ENCODE measurements at regions not wholly inside any gene's neighbourhood (a gene's known extent, or its start where the extent isn't known, plus 50 kb on each side); places are given as distances from the start of the nearest gene placed in this dataset.

DNA sequence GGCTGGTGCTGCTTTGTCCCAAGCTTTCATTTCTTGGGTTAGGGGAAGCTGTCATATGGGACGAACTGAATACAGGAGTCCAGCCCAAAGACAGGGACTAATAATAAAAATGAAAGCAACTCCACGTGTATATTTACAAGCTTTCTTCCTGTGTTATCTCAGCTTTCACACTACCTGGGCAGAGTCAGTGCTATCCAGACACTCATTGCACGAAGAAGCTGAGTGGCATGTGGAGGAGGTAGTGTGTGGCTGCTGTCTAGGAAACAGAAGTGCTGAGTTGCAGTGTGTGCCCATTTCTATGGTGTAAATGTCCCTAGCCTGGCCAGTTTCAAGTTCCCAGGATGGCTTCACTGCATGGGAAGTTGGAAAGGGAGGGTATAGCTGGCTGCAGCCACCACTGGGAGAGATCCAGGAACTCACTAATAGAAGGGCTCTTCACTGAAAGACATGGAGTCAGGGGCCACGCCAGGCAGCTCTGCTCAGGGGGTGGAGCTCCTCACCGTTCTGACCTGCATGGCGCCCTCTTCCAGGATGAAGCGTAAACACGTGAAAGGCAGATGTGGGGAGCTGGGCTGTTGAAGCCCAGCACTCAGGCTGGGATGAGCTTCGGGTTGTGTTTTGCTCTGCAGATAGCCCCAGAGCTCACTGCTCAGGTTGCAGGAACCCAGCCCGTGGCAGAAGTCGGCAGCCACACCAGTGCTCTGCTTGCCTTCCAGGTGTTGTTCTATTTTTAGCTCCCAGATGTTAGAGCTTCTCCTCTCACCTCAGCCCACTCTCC is 116.9 kb downstream of the IRX2 start:
- Mint-ChIP-seq H3K9me3 (peaks cover 0 to 3% (median 0%) of the 10 kb centered on the region in 8 donors), H3K4me3 (no peak overlapping the region), H3K27me3 (no peaks in the 10 kb centered on the region), H3K4me1 (no peaks in the 10 kb centered on the region), H3K27ac (no peak overlapping the region), H3K36me3 (no peaks in the 10 kb centered on the region)
- no peak overlapping the region for H3K27ac ChIP-seq (ENCODE audit: low read depth, low read length)
- no peaks in the 10 kb centered on the region for H3K4me1 ChIP-seq (ENCODE audit: insufficient read depth, low read length)
- CTCF ChIA-PET (ENCODE audit: partially characterized antibody): no interaction called here
- H3K36me3 ChIP-seq (ENCODE audit: insufficient read depth, low read length): no peaks in the 10 kb centered on the region
- no peaks in the 10 kb centered on the region for H3K27me3 ChIP-seq (ENCODE audit: insufficient read depth, low read length)
- POLR2A ChIA-PET (ENCODE audit: partially characterized antibody): no interaction called here
- no peaks in the 10 kb centered on the region for H3K9me3 ChIP-seq (ENCODE audit: control insufficient read depth in 1 of 2, low read length in 2 of 2)
- intact Hi-C loops (cut with micrococcal nuclease): no loop called here
- no peak for DNase-seq
- no peak overlapping the region for H3K4me3 ChIP-seq (ENCODE audit: low read length in 2 of 2)

DNA sequence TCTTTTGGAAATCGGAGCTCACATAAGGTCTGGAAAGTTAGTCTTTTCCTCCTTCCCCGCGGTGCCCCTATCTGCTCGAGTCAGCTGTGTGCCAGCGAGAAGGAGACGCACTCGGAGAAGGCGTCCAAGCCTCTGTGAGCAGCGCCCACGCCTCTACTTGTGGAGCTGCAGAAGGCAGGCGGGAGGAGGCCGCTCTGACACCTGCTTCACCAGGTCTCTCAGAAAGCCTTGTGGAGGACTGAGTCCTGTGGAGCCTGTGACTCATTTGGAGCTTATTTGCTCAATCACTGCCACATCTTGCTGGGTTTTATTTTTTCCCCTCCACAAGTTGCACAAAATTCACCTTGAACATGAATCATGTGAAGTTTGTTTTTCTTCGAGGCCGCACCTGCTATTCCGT is 117.5 kb downstream of the IRX2 start:
- DNase-seq: no peak
- ChIA-PET POLR2A (ENCODE audit: partially characterized antibody) (no interaction called here), CTCF (ENCODE audit: partially characterized antibody) (no interaction called here)
- Histone ChIP-seq H3K27me3 (ENCODE audit: insufficient read depth, low read length) (no peaks in the 10 kb centered on the region), H3K4me3 (ENCODE audit: low read length in 2 of 2) (no peak overlapping the region), H3K9me3 (ENCODE audit: control insufficient read depth in 1 of 2, low read length in 2 of 2) (no peaks in the 10 kb centered on the region), H3K36me3 (ENCODE audit: insufficient read depth, low read length) (no peaks in the 10 kb centered on the region), H3K27ac (ENCODE audit: low read depth, low read length) (no peak overlapping the region), H3K4me1 (ENCODE audit: insufficient read depth, low read length) (no peaks in the 10 kb centered on the region)
- no peaks in the 10 kb centered on the region for H3K36me3 Mint-ChIP-seq
- H3K4me1 Mint-ChIP-seq: no peaks in the 10 kb centered on the region
- peaks cover 0 to 3% (median 0%) of the 10 kb centered on the region in 8 donors for H3K9me3 Mint-ChIP-seq
- intact Hi-C loops (cut with micrococcal nuclease): no loop called here
- H3K27ac Mint-ChIP-seq: no peak overlapping the region
- H3K27me3 Mint-ChIP-seq: no peaks in the 10 kb centered on the region
- no peak overlapping the region for H3K4me3 Mint-ChIP-seq

DNA sequence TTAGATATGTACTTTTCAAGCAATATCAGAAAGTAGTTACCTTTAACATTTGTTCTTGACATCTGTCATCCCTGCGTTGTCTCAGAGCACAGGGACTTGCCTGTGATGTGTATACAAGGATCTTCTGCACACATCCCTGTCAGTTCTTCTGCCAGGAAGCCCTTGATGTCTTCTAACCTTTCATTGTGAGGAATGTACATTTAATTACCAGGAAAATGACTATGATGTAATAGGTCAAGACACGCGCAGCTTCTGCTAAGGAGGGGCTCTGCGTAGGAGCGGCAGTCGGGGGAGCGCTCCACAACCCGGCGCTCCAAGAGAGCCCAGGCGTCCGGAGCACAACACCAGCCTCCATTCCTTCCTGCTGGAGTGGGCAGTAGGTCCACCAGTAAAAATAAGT is 119.7 kb downstream of the IRX2 start:
- Mint-ChIP-seq H3K9me3 (peaks cover 0 to 7% (median 2%) of the 10 kb centered on the region in 8 donors), H3K27ac (no peak overlapping the region), H3K27me3 (no peaks in the 10 kb centered on the region), H3K36me3 (no peaks in the 10 kb centered on the region), H3K4me1 (no peaks in the 10 kb centered on the region), H3K4me3 (no peak overlapping the region)
- H3K4me1 ChIP-seq (ENCODE audit: insufficient read depth, low read length): no peaks in the 10 kb centered on the region
- no peaks in the 10 kb centered on the region for H3K36me3 ChIP-seq (ENCODE audit: insufficient read depth, low read length)
- no peaks in the 10 kb centered on the region for H3K27me3 ChIP-seq (ENCODE audit: insufficient read depth, low read length)
- CTCF ChIA-PET (ENCODE audit: partially characterized antibody): no interaction called here
- intact Hi-C loops (cut with micrococcal nuclease): no loop called here
- no peak overlapping the region for H3K4me3 ChIP-seq (ENCODE audit: low read length in 2 of 2)
- no peak for DNase-seq
- no peak overlapping the region for H3K27ac ChIP-seq (ENCODE audit: low read depth, low read length)
- no peaks in the 10 kb centered on the region for H3K9me3 ChIP-seq (ENCODE audit: control insufficient read depth in 1 of 2, low read length in 2 of 2)
- POLR2A ChIA-PET (ENCODE audit: partially characterized antibody): no interaction called here

DNA sequence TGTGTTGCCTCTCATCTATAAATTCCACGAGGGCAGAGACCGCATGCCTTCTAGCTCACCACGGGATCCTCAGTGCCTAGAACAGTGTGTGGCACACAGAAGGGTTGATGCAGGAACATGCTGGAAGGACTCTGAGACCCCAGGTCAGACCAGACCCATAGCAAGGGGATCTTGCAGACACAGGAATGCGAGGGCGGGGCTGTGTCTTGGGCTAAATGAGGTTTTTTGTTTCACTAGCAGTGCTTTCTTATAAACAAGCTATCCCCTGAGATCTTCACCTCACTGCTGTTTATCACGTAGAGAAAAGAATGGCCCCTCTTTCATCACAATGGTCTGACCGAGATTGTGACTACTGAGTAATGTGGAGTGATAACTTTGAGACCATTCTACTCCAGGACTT is 122.4 kb downstream of the IRX2 start:
- POLR2A ChIA-PET (ENCODE audit: partially characterized antibody): no interaction called here
- Histone ChIP-seq H3K27me3 (ENCODE audit: insufficient read depth, low read length) (no peaks in the 10 kb centered on the region), H3K36me3 (ENCODE audit: insufficient read depth, low read length) (no peaks in the 10 kb centered on the region), H3K4me3 (ENCODE audit: low read length in 2 of 2) (no peak overlapping the region), H3K9me3 (ENCODE audit: control insufficient read depth in 1 of 2, low read length in 2 of 2) (no peaks in the 10 kb centered on the region), H3K27ac (ENCODE audit: low read depth, low read length) (no peak overlapping the region), H3K4me1 (ENCODE audit: insufficient read depth, low read length) (no peaks in the 10 kb centered on the region)
- no peak overlapping the region for H3K27ac Mint-ChIP-seq
- intact Hi-C loops (cut with micrococcal nuclease): no loop called here
- CTCF ChIA-PET (ENCODE audit: partially characterized antibody): no interaction called here
- H3K27me3 Mint-ChIP-seq: no peaks in the 10 kb centered on the region
- DNase-seq: no peak
- H3K4me3 Mint-ChIP-seq: no peak overlapping the region
- peaks cover 0 to 7% (median 2%) of the 10 kb centered on the region in 8 donors for H3K9me3 Mint-ChIP-seq
- no peaks in the 10 kb centered on the region for H3K36me3 Mint-ChIP-seq
- no peaks in the 10 kb centered on the region for H3K4me1 Mint-ChIP-seq

DNA sequence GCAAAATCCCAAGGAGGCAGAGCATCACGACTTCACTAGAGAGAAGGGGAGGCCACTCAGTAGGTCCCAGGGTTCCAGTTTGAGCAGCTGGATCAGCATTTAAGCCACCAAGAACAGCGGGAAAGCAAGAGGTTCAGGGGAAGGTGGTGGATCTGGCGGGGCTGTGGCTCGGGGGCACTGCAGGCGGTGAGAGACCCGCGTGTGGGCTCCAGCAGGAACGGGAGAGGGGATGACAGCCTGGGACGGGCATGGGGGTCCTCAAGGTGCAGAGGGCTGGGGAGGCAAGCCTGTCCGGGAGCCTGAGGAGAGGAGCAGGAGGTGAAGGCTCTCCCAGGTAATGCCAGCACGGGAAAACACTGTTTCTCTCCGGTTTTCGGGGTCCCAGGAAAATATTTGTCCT is 123.6 kb downstream of the IRX2 start:
- no peaks in the 10 kb centered on the region for H3K4me1 ChIP-seq (ENCODE audit: insufficient read depth, low read length)
- H3K27ac ChIP-seq (ENCODE audit: low read depth, low read length): no peak overlapping the region
- no peaks in the 10 kb centered on the region for H3K4me1 Mint-ChIP-seq
- intact Hi-C loops (cut with micrococcal nuclease): no loop called here
- H3K4me3 ChIP-seq (ENCODE audit: low read length in 2 of 2): no peak overlapping the region
- no peak overlapping the region for H3K4me3 Mint-ChIP-seq
- no peak overlapping the region for H3K27ac Mint-ChIP-seq
- H3K27me3 ChIP-seq (ENCODE audit: insufficient read depth, low read length): no peaks in the 10 kb centered on the region
- H3K36me3 Mint-ChIP-seq: no peaks in the 10 kb centered on the region
- POLR2A ChIA-PET (ENCODE audit: partially characterized antibody): no interaction called here
- no peaks in the 10 kb centered on the region for H3K27me3 Mint-ChIP-seq
- CTCF ChIA-PET (ENCODE audit: partially characterized antibody): no interaction called here
- peaks cover 0 to 7% (median 2%) of the 10 kb centered on the region in 8 donors for H3K9me3 Mint-ChIP-seq
- no peaks in the 10 kb centered on the region for H3K36me3 ChIP-seq (ENCODE audit: insufficient read depth, low read length)
- no peak for DNase-seq
- H3K9me3 ChIP-seq (ENCODE audit: control insufficient read depth in 1 of 2, low read length in 2 of 2): no peaks in the 10 kb centered on the region

DNA sequence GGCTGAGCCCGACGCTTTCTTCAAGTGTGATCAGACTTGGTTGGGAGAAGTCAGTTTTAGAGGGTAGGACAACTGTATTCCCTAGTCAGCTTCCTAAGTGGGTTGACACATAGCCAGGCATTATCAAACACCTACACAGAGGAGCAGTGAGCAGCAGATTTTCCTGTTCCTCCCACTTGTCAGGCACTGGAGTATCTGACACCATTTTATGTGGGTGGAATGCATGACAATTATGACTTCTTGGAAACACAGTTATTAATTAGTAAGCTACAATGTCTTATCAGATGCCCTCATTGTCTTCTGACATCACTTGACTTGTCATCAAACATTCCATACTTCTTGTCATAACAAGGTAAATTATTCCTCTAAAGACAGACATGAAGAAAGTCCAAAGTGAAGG is 124.9 kb downstream of the IRX2 start:
- no peaks in the 10 kb centered on the region for H3K4me1 Mint-ChIP-seq
- POLR2A ChIA-PET (ENCODE audit: partially characterized antibody): no interaction called here
- intact Hi-C loops (cut with micrococcal nuclease): no loop called here

DNA sequence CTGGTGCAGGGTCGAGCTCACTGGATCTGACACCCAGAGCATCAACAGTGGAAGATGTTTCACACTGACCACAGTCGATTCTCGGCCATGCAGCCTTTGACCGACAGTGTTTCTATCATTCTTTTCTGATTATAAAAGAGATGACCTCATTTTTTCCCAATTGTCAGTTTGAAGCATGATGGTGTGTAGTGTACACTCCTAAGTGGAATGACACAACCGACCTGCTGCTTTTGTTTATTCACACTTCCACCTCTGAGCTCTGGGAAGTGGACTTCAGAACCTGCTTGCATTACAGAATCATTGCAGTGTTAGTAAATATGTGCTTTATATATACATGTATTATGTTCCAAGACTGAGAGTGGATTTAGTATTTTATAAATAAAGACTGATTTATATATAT is 128.6 kb downstream of the IRX2 start:
- H3K36me3 Mint-ChIP-seq: no peaks in the 10 kb centered on the region
- Histone ChIP-seq H3K9me3 (ENCODE audit: control insufficient read depth in 1 of 2, low read length in 2 of 2) (no peaks in the 10 kb centered on the region), H3K36me3 (ENCODE audit: insufficient read depth, low read length) (no peaks in the 10 kb centered on the region), H3K4me3 (ENCODE audit: low read length in 2 of 2) (no peak overlapping the region), H3K27ac (ENCODE audit: low read depth, low read length) (no peak overlapping the region), H3K4me1 (ENCODE audit: insufficient read depth, low read length) (no peaks in the 10 kb centered on the region), H3K27me3 (ENCODE audit: insufficient read depth, low read length) (no peaks in the 10 kb centered on the region)
- no peaks in the 10 kb centered on the region for H3K27me3 Mint-ChIP-seq
- no peak overlapping the region for H3K27ac Mint-ChIP-seq
- H3K4me1 Mint-ChIP-seq: no peaks in the 10 kb centered on the region
- H3K4me3 Mint-ChIP-seq: no peak overlapping the region
- DNase-seq: no peak
- H3K9me3 Mint-ChIP-seq: peaks cover 0 to 7% (median 1%) of the 10 kb centered on the region in 8 donors
- intact Hi-C loops (cut with micrococcal nuclease): no loop called here
- ChIA-PET POLR2A (ENCODE audit: partially characterized antibody) (no interaction called here), CTCF (ENCODE audit: partially characterized antibody) (no interaction called here)

More for the DNA sequence above, 124.9 kb downstream of the IRX2 start:
- no peak overlapping the region for H3K27ac ChIP-seq (ENCODE audit: low read depth, low read length)
- no peaks in the 10 kb centered on the region for H3K36me3 ChIP-seq (ENCODE audit: insufficient read depth, low read length)
- H3K9me3 Mint-ChIP-seq: peaks cover 0 to 7% (median 2%) of the 10 kb centered on the region in 8 donors
- no peaks in the 10 kb centered on the region for H3K9me3 ChIP-seq (ENCODE audit: control insufficient read depth in 1 of 2, low read length in 2 of 2)
- no peaks in the 10 kb centered on the region for H3K27me3 Mint-ChIP-seq
- CTCF ChIA-PET (ENCODE audit: partially characterized antibody): no interaction called here
- DNase-seq: no peak
- H3K27me3 ChIP-seq (ENCODE audit: insufficient read depth, low read length): no peaks in the 10 kb centered on the region
- H3K27ac Mint-ChIP-seq: no peak overlapping the region
- H3K4me3 ChIP-seq (ENCODE audit: low read length in 2 of 2): no peak overlapping the region
- H3K4me1 ChIP-seq (ENCODE audit: insufficient read depth, low read length): no peaks in the 10 kb centered on the region
- H3K36me3 Mint-ChIP-seq: no peaks in the 10 kb centered on the region
- H3K4me3 Mint-ChIP-seq: no peak overlapping the region

DNA sequence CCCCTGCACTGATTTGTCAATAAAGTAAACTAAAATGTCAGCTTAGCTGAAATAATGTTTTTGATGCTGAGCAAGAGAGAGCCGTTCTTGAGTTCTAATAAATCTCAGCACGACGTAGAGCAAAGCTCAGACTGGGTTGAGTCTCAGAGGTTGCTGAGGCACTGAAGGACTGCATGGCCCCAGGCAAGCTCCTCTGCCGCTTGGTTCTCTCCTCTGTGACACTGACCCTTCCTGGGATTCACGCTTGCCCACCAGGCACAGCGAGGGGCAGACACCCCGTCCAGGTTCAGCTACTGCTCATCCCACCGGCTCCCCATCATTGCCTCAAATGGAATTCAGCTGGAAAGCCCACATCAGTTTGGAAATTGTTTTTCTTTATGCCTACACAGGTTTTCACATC is 129.8 kb downstream of the IRX2 start:
- CTCF ChIA-PET (ENCODE audit: partially characterized antibody): no interaction called here
- Mint-ChIP-seq H3K4me1 (no peaks in the 10 kb centered on the region), H3K27ac (no peak overlapping the region), H3K4me3 (no peak overlapping the region), H3K36me3 (no peaks in the 10 kb centered on the region), H3K27me3 (no peaks in the 10 kb centered on the region), H3K9me3 (peaks cover 0 to 5% (median 0%) of the 10 kb centered on the region in 8 donors)
- Histone ChIP-seq H3K27me3 (ENCODE audit: insufficient read depth, low read length) (no peaks in the 10 kb centered on the region), H3K4me3 (ENCODE audit: low read length in 2 of 2) (no peak overlapping the region), H3K27ac (ENCODE audit: low read depth, low read length) (no peak overlapping the region), H3K4me1 (ENCODE audit: insufficient read depth, low read length) (no peaks in the 10 kb centered on the region), H3K9me3 (ENCODE audit: control insufficient read depth in 1 of 2, low read length in 2 of 2) (no peaks in the 10 kb centered on the region), H3K36me3 (ENCODE audit: insufficient read depth, low read length) (no peaks in the 10 kb centered on the region)
- no peak for DNase-seq
- intact Hi-C loops (cut with micrococcal nuclease): no loop called here
- POLR2A ChIA-PET (ENCODE audit: partially characterized antibody): no interaction called here

Measured in CD4-positive, alpha-beta memory T cell (primary cell).